ENCODE measurements at regions not wholly inside any gene's neighbourhood (a gene's known extent, or its start where the extent isn't known, plus 50 kb on each side); places are given as distances from the start of the nearest gene placed in this dataset.

- H3K27ac ChIP-seq: no peak overlapping the region
Measured at GRCh38 chr14:87076922-87077321, 916.1 kb downstream of the GALC start.

GRCh38 chr14:87076146-87076545, 916.8 kb downstream of the GALC start:
- H3K27ac ChIP-seq: no peak overlapping the region
- TF ChIP-seq ZFX (IDR thresholded peaks at IDR 0.05) (no peak), CTCF (conservative IDR thresholded peaks at IDR 0.05) (no peak)

More at GRCh38 chr14:87076922-87077321, 916.1 kb downstream of the GALC start:
- no peak for TF ChIP-seq CTCF (conservative IDR thresholded peaks at IDR 0.05)
- no peak for TF ChIP-seq ZFX (IDR thresholded peaks at IDR 0.05)

- no peak overlapping the region for H3K27ac ChIP-seq
- TF ChIP-seq CTCF (conservative IDR thresholded peaks at IDR 0.05) (no peak), ZFX (IDR thresholded peaks at IDR 0.05) (no peak)
Measured at GRCh38 chr14:87073880-87074570, 919.0 kb downstream of the GALC start.

- TF ChIP-seq ZFX (IDR thresholded peaks at IDR 0.05) (no peak), CTCF (conservative IDR thresholded peaks at IDR 0.05) (no peak)
Measured at GRCh38 chr14:87067591-87067990, 925.4 kb downstream of the GALC start.

GRCh38 chr14:87067061-87067460, 925.9 kb downstream of the GALC start:
- TF ChIP-seq ZFX (IDR thresholded peaks at IDR 0.05) (no peak), CTCF (conservative IDR thresholded peaks at IDR 0.05) (no peak)
- no peak overlapping the region for H3K27ac ChIP-seq

More at GRCh38 chr14:87067591-87067990, 925.4 kb downstream of the GALC start:
- no peak overlapping the region for H3K27ac ChIP-seq

- peak; percentile 81 for TF ChIP-seq CTCF (conservative IDR thresholded peaks at IDR 0.05)
- TF ChIP-seq ZFX (IDR thresholded peaks at IDR 0.05): no peak
- H3K27ac ChIP-seq: no peak overlapping the region
Measured at GRCh38 chr14:87066221-87066817, 926.7 kb downstream of the GALC start.

GRCh38 chr14:87065366-87065765, 927.6 kb downstream of the GALC start:
- no peak overlapping the region for H3K27ac ChIP-seq
- no peak for TF ChIP-seq ZFX (IDR thresholded peaks at IDR 0.05)
- TF ChIP-seq CTCF (conservative IDR thresholded peaks at IDR 0.05): no peak

All from C4-2B (cell line).